Activated naive CD4-positive, alpha-beta T cell (primary cell): ENCODE measurements at regions not wholly inside any gene's neighbourhood (a gene's known extent, or its start where the extent isn't known, plus 50 kb on each side); places are given as distances from the start of the nearest gene placed in this dataset.
"Not testable (repeated sequence)": the region's sequence is repeated elsewhere in the genome, so short reads cannot be mapped to it uniquely, and the experiment has no call there.

Experiments
- DNase-seq, 4 experiments: peaks; one replicate each; lab custom pipeline; 2025; lab: John Stamatoyannopoulos, UW

GRCh38 chr10:84632866-84633265 is 304.5 kb downstream of the CCSER2 start:
- no peak for DNase-seq

GRCh38 chr10:84634636-84635035 is 306.2 kb downstream of the CCSER2 start:
- no peak for DNase-seq

- DNase-seq = not testable (repeated sequence)
These were observed 322.2 kb downstream of the CCSER2 start for GRCh38 chr10:84650628-84651027.

GRCh38 chr10:84654671-84655070 is 326.3 kb downstream of the CCSER2 start:
- DNase-seq = no peak

GRCh38 chr10:84659027-84659426 is 330.6 kb downstream of the CCSER2 start:
- DNase-seq = no peak

- no peak for DNase-seq
These were observed 331.4 kb downstream of the CCSER2 start for GRCh38 chr10:84659497-84660439.

GRCh38 chr10:84660450-84661159 is 332.2 kb downstream of the CCSER2 start:
- no peak for DNase-seq

- DNase-seq = no peak
These were observed 336.8 kb downstream of the CCSER2 start for GRCh38 chr10:84665211-84665610.

- DNase-seq = no peak
These were observed 337.6 kb downstream of the CCSER2 start for GRCh38 chr10:84665883-84666463.

GRCh38 chr10:84668186-84668763 is 339.9 kb downstream of the CCSER2 start:
- DNase-seq = no peak

GRCh38 chr10:84675060-84675459 is 346.7 kb downstream of the CCSER2 start:
- no peak for DNase-seq

- DNase-seq = no peak
These were observed 348.1 kb downstream of the CCSER2 start for GRCh38 chr10:84676536-84676935.

- DNase-seq = no peak
These were observed 353.4 kb downstream of the CCSER2 start for GRCh38 chr10:84681781-84682180.

- DNase-seq = no peak
These were observed 355.2 kb downstream of the CCSER2 start for GRCh38 chr10:84683550-84683949.

GRCh38 chr10:84683980-84684740 is 355.8 kb downstream of the CCSER2 start:
- no peak for DNase-seq

- DNase-seq = no peak
These were observed 356.8 kb downstream of the CCSER2 start for GRCh38 chr10:84685047-84685660.

GRCh38 chr10:84693006-84693405 is 364.6 kb downstream of the CCSER2 start:
- no peak for DNase-seq

- DNase-seq = no peak
These were observed 367.5 kb downstream of the CCSER2 start for GRCh38 chr10:84695902-84696301.

- no peak for DNase-seq
These were observed 368.2 kb downstream of the CCSER2 start for GRCh38 chr10:84696610-84697009.

- no peak for DNase-seq
These were observed 370.6 kb downstream of the CCSER2 start for GRCh38 chr10:84698989-84699388.
